ENCODE measurements at regions not wholly inside any gene's neighbourhood (a gene's known extent, or its start where the extent isn't known, plus 50 kb on each side); places are given as distances from the start of the nearest gene placed in this dataset.

- Histone ChIP-seq H3K27me3 (replicated peaks; ENCODE audit: insufficient read depth) (no peaks in the 10 kb centered on the region), H3K4me3 (no peak overlapping the region), H3K36me3 (no peaks in the 10 kb centered on the region), H3K27ac (no peak overlapping the region), H3K9me3 (no peaks in the 10 kb centered on the region), H3K4me1 (replicated peaks) (no peaks in the 10 kb centered on the region)
- DNase-seq (ENCODE audit: low spot score): no peak
- whole genome bisulfite sequencing: 57% methylated on average over 2 of the region's 2 CpGs
- TF ChIP-seq POLR2A (IDR thresholded peaks at IDR 0.05) (no peak), POLR2AphosphoS5 (IDR thresholded peaks at IDR 0.05) (no peak)
- TF ChIP-seq, protein P1, sequence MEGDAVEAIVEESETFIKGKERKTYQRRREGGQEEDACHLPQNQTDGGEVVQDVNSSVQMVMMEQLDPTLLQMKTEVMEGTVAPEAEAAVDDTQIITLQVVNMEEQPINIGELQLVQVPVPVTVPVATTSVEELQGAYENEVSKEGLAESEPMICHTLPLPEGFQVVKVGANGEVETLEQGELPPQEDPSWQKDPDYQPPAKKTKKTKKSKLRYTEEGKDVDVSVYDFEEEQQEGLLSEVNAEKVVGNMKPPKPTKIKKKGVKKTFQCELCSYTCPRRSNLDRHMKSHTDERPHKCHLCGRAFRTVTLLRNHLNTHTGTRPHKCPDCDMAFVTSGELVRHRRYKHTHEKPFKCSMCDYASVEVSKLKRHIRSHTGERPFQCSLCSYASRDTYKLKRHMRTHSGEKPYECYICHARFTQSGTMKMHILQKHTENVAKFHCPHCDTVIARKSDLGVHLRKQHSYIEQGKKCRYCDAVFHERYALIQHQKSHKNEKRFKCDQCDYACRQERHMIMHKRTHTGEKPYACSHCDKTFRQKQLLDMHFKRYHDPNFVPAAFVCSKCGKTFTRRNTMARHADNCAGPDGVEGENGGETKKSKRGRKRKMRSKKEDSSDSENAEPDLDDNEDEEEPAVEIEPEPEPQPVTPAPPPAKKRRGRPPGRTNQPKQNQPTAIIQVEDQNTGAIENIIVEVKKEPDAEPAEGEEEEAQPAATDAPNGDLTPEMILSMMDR (IDR thresholded peaks at IDR 0.05): no peak
- intact Hi-C loops (cut with DNase I): no loop called here
Measured at GRCh38 chrX:16005917-16006316, 117.4 kb upstream of the GRPR start.

- TF ChIP-seq, protein P1 (IDR thresholded peaks at IDR 0.05): no peak
- no peak for TF ChIP-seq POLR2A (IDR thresholded peaks at IDR 0.05)
- no peak for TF ChIP-seq POLR2AphosphoS5 (IDR thresholded peaks at IDR 0.05)
- WGBS: 63% methylated on average over 1 of the region's 1 CpG
- intact Hi-C loops (cut with DNase I): no loop called here
Measured at GRCh38 chrX:16002185-16002584, 121.2 kb upstream of the GRPR start.

GRCh38 chrX:15998350-15998749, 125.0 kb upstream of the GRPR start:
- H3K9me3 ChIP-seq: no peaks in the 10 kb centered on the region
- no peaks in the 10 kb centered on the region for H3K27me3 ChIP-seq (replicated peaks; ENCODE audit: insufficient read depth)
- no peak for DNase-seq (ENCODE audit: low spot score)
- no peak for TF ChIP-seq POLR2AphosphoS5 (IDR thresholded peaks at IDR 0.05)
- TF ChIP-seq, protein P1 (IDR thresholded peaks at IDR 0.05): no peak
- no peaks in the 10 kb centered on the region for H3K4me1 ChIP-seq (replicated peaks)
- no peak overlapping the region for H3K4me3 ChIP-seq
- 24% methylated on average over 2 of the region's 2 CpGs for WGBS
- intact Hi-C loops (cut with DNase I): no loop called here
- H3K36me3 ChIP-seq: no peaks in the 10 kb centered on the region
- no peak overlapping the region for H3K27ac ChIP-seq

More at GRCh38 chrX:16002185-16002584, 121.2 kb upstream of the GRPR start:
- Histone ChIP-seq H3K4me1 (replicated peaks) (no peaks in the 10 kb centered on the region), H3K27ac (no peak overlapping the region), H3K4me3 (no peak overlapping the region), H3K36me3 (no peaks in the 10 kb centered on the region), H3K9me3 (no peaks in the 10 kb centered on the region), H3K27me3 (replicated peaks; ENCODE audit: insufficient read depth) (no peaks in the 10 kb centered on the region)
- DNase-seq (ENCODE audit: low spot score): no peak

GRCh38 chrX:15989716-15990115, 133.6 kb upstream of the GRPR start:
- TF ChIP-seq POLR2AphosphoS5 (IDR thresholded peaks at IDR 0.05) (no peak), POLR2A (IDR thresholded peaks at IDR 0.05) (no peak)
- TF ChIP-seq, protein P1 (IDR thresholded peaks at IDR 0.05): no peak
- Histone ChIP-seq H3K27ac (no peak overlapping the region), H3K27me3 (replicated peaks; ENCODE audit: insufficient read depth) (no peaks in the 10 kb centered on the region), H3K36me3 (no peaks in the 10 kb centered on the region), H3K4me3 (no peak overlapping the region), H3K4me1 (replicated peaks) (no peaks in the 10 kb centered on the region), H3K9me3 (no peaks in the 10 kb centered on the region)
- no peak for DNase-seq (ENCODE audit: low spot score)
- 76% methylated on average over 4 of the region's 4 CpGs for WGBS
- intact Hi-C loops (cut with DNase I): no loop called here

DNA sequence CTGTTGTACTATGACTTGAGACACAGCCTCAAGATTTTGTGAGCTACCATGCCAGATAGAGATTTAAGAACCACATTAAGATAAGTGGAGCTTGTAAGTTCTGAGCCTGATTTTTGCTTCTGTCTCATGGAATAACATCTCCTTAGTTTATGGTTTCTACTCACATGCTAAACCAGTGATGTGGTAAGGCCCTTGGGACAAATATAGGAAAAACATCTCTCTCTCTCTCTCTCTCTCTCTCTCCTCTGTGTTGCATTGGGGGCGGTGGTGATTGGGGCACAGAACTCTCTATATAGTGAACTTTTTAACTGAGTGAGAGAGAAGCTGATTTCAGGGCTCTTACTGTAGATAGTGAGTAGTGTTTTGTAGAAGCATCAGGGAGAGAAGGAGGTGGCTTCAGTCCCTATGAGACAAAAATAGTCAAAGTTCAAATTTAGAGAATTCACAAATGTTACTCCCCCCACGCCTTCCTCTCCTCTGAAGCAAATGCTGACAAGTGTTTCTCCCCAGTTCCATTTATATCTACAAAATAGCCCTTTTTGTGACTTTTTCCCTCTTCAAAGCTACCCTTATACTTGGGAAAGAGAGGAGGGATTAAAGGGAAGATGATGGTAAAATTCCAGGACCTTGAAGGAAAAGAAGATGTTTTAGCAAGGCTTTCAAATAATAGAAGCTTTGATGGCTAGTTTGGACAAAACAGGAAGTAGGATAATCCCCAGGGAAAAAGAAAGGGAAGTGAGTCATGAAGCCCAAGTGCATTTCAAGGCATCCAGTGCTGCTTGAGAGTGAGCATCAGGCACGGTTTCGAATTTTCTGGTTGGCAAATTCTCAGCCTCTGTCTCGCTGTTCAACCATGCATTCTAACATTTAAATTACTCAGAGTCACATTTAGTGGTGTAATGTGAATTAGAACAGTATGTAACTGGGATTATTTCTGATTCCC, 134.3 kb upstream of the AP1S2 start:
- no peaks in the 10 kb centered on the region for H3K9me3 ChIP-seq
- no peaks in the 10 kb centered on the region for H3K4me1 ChIP-seq (replicated peaks)
- H3K27me3 ChIP-seq (replicated peaks; ENCODE audit: insufficient read depth): no peaks in the 10 kb centered on the region
- no peak for DNase-seq (ENCODE audit: low spot score)
- TF ChIP-seq POLR2A (IDR thresholded peaks at IDR 0.05) (no peak), POLR2AphosphoS5 (IDR thresholded peaks at IDR 0.05) (no peak)
- TF ChIP-seq, protein P1 (IDR thresholded peaks at IDR 0.05): no peak
- no peak overlapping the region for H3K4me3 ChIP-seq
- WGBS: 76% methylated on average over 5 of the region's 5 CpGs
- H3K27ac ChIP-seq: no peak overlapping the region
- intact Hi-C loops (cut with DNase I): no loop called here
- no peaks in the 10 kb centered on the region for H3K36me3 ChIP-seq

Data from prostate gland (tissue), 2 donors.